GM18873 (cell line): ENCODE measurements at regions not wholly inside any gene's neighbourhood (a gene's known extent, or its start where the extent isn't known, plus 50 kb on each side); places are given as distances from the start of the nearest gene placed in this dataset.

Experiments used
- ATAC-seq: cut with Tn5 transposase; IDR thresholded peaks from one replicate; pipeline ENCODE4 v1.9.1; 2021; ENCODE audit warnings: mild to moderate bottlenecking, moderate library complexity, moderate number of reproducible peaks; ENCODE audit not compliant: unreplicated experiment, low FRiP score

DNA sequence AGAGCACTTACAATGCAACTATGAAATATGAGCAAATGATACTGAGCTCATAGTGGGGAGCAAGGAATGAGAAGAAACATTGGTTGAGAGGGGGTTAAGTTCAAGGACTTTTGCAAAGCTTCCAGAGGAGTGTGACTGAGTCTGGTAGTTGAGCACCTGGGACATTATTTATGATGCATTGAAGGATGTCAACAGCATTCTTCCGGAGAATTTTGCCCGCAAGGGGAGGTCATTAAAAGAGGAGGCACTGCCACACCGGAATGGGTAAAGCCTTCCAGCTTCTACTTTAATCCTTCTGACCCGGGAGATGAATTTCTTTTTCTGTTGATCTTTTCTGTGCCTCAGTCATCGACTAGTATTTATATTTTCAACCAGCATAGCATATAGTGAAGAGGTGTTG, 208.4 kb upstream of the CAMK1G start:
- ATAC-seq: no peak

DNA sequence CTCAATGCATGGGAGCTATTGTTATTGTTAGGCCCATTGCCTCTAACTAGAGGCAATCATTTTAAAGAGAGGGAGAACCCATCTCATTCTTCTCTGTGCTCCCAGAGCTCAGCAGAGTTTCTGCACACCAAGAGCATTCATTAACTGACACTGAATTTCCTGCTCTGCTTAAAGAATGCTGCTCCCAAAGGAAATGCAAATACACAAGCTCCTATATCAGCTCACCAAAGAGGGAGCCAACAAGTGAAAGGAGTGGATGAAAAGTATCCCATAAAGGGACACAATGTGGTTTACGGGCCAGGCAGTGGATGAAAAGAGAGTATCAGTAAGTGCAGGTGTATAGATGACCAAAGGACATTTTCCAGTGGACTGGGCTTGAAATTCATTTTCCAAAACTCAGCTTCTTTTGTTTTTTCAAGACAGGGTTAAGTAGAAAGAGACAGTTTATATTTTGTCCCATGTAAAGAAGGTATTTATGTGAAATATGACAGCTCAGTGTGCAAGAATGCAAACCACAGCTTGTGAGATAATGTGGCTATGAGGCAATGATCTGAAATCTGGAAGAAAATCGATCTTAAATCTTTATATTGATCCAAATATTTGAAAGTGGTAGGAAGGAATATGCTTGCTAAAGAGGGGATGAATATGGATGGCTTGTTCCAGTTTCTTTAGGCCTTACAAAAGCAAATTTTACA, 207.7 kb upstream of the CAMK1G start:
- no peak for ATAC-seq

DNA sequence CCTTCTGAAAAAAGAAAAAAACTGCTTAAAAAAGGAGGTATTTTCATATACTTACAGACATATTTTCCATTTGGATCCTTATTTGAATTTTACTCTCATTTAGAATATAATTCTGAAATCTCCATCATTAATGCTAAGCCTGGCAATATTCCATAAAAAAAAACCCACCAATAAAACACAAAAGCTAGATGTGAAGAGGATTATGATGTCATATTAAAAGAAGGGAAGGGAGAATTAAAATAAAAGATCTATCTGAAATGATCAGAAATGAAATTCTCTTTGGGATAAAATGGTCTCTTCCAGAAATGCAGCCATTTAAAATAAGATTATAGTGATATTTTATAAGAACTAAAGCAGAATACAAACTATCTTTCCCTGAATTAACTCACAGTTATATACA, 206.7 kb upstream of the CAMK1G start:
- no peak for ATAC-seq

DNA sequence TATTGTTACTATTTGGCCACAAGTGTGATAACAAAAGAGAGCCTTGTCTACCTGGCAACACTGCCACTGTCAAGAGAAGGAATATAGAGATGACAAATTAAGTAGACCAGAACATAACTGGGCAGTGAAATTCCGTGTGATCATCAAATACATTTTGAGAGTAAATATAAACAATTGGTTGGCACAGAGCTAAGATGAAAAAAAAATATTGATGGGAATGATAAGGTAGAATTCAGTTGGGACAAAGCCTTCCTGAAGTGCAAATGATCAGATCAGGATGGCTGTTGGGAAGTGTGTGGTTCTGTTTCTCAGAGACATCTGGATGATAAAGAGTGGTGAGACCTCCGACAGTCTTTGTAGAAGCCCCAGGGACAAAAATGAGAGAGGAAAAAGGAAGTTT, 205.5 kb upstream of the CAMK1G start:
- ATAC-seq: no peak

DNA sequence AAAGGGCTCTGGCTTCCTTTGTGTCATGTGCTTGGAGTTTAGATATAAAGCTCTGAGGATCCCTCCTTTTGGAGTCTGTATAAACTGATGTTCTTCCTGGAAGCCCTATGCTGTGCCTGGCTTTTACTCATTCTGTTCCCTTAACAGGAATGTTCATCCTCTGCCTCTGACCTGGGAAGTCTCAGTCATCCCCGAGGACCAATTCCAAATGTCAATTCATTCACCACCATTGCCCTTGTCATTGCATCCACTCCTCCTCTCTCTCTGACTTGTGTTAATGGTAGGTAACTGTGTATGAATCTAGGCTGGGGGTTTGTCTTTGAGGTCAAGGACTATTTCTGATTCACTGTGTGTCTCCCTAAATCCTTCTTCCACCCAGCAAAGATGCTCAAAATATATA, 204.2 kb upstream of the CAMK1G start:
- no peak for ATAC-seq

DNA sequence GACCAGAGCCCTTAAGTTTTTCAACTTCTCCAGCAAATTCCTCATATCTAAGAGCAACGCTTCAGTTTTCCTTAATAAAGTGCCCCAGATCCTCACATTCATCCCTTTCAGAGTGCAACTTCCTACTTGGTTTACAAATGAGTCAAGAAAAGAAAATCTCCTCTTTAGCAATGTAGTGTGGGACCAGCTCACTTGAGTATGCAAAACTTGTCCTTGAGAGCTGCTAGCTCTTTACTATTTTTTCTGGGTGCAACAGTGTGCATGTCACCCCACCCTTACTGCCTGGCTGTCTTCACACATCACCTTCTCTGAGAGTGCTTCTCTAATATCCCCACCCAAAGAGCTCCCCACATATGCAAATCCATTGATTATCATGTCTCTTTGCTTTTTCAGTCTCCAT, 203.1 kb upstream of the CAMK1G start:
- ATAC-seq: no peak

DNA sequence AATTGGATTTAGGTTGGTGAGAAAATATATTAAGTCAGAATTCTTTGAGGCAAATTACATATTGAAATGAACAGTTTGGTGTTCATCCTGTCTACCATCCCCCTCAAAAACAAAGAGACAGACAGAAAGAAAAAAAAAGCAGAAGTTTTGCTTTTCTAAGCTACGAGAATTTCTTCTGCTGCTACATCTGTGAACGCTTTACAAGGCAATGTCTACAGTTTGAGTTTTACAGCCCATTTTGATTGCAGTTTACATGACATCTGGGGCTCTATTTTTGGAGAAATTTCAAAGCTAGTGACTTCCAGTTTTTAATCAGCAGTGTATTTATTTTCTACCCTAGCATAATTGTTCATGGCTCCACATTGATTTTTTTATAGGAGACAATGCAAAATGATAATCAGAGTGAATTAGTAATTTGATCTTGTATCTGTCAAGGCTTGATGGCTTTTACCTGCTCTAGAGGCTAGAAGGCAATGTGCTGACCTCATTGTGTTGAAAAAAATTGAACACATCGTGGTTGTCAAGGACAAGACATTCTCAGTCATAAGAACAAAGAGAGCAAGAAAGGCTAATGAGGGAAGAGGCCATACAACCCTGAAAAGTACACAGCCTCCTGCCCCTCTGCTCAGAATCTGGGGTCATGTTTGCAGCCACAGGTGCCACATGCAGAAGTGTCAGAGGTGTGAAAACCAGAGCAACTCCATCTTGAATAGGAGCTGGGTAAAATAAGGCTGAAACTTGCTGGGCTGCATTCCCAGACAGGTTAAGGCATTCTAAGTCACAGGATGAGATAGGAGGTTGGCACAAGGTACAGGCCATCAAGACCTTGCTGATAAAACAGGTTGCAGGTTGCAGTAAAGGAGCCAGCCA, 201.0 kb upstream of the CAMK1G start:
- no peak for ATAC-seq

DNA sequence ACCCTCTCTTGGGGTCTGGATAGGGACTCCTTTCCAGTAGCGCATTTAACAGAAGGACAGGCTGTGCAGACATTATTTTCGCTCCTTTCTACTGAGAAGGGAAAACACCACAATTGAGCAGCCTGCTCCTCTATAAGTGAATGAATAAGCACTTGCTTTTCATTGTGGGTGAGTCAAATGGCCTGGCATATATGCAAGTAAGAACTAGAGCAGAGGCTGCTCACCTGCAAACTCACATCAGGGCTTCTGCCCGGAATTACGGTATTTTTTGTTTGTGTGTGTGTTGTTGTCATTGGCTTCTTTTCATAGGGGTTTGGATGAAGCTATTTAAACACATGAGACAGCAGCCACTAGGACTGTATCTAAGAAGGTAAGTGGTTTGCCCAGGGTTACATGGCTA, 200.1 kb upstream of the CAMK1G start:
- ATAC-seq: no peak

DNA sequence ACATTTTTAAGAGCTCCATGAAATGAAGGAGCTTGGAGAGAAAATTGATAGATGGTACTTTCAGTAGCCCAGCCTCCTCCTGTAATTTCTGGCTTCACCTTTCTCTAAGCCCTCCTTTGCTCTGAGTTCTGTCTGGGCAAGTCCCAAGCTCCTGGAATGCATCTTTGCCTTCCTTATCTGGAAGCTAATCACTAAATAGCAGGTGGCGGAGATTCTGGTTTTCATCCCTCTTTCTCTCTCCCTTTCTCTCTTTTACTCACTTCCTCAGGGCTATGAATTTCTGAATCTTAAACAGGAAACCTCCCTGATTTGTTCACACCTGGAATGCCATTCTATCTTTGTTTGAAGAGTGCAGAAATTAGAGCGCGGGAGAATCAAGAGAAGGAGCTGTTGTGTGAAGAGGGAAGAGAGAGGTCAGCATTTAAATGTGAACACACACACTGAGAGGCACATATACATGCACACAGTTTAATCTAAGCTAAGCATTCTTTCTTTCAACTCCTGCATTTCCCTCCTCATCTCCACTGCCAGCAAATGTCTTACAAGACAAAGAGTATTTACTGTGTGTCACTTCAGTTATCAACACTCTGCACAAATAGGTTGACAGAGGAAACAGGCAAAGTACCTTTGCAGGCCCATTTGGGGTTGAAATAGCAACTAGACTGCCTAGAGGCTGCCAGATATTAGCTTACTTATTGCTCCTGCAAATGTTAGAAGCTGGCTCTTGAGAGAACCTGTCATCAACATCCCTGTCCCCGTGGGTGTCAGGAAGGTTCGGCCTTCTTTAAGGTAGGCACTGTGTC, 199.4 kb upstream of the CAMK1G start:
- no peak for ATAC-seq

DNA sequence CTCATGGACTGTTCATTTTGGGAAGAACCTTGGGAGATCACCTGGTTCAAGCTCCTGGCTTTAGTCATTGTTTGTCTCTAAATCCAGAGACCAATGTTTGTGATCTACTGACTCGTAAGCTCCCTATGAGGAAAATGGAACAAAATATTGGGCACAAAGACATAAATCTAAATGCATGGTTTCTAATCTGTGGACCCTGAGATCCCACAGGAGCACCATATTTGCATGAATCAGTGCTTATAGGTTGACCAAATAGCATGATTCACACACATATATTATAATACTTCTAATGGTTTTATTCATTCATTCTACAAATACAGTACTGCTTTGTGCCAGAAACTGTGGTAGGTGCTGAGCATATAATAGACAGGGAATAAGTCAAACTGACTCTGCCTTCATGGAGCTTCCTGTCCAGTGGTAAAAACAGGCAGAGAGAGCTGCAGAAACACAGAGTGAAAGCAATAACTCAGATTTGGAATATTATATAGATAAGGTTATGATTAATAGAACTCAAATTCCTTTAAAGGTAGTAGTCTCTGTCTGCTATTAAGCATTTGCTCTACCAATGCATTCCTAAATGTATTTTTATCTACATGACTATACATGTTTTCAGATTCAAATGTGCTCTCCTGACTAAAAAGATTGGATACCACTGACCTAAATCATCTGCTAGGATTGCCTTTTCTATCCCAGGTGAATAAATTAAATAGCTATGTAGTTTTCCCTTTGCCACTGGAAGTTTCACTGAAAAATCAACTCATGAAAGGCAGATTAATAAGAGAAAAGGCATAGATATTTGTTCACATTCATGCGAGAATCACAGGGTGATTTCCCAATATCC, 198.6 kb upstream of the CAMK1G start:
- no peak for ATAC-seq

DNA sequence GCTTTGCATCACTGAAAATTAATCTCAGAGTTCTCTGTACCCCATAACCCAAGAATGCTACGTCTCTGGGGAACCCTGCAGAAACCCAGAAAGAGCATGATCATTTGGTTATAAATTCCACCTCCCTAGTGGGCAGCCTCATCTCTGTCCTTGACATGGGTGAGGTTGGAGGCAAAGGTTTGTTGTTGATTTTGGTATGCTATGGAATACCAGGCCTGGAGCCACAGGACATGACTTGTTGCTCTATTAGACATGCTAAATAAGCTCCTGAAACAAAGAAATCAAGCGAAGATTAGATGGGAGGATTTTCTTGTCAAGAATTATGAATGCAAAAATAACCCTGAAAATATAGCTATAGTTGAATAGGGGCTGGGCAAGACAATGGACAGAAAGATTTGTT, 197.4 kb upstream of the CAMK1G start:
- ATAC-seq: no peak

DNA sequence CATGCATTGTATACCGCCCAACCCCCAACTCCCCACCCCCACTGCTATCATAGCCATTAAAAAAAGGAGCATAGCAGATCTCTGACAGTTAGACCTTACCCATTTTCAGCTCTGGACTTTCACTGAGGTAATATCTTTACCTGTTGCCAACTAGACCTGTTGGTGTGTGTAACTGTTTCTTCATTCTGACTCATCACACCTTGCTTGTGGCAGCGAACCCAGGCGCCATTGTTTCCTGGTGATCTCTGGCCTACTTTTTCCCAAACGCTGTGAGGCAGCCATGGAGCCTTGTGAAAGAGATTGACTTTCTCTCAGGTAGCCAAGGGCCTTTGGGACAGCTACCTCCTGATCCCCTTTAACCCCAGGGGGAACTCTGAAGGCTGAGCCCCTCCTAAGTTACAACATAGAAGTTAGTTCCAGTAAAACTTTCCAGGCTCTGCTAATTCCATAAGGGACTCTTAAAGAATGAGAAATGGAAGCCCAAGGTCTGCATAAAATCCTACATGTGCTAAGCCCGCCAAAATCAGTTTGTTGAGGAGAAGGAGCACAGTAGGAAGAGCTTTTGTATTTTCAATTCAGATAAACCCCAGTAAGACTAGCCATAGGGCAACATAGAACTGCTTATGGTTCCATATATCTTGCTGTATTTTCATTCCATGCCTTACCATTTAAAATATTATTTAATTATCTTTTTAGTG, 196.1 kb upstream of the CAMK1G start:
- no peak for ATAC-seq

DNA sequence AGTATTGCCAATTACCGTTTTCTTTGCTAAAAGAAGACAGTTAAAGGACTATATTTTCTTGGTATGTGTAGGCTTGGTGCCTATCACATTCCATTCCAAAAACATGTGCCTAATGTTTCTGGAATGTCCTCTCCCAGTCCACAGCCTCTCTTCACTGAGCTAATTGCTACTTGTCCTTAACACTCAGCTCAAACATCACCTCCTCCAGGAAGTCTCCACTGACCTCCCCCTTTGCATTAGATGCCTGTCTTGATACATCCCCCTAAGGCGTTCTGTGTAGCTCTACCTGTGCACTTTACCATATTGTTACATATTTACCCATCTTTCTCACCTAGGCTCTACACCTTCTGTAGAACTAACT, 195.6 kb upstream of the CAMK1G start:
- no peak for ATAC-seq

DNA sequence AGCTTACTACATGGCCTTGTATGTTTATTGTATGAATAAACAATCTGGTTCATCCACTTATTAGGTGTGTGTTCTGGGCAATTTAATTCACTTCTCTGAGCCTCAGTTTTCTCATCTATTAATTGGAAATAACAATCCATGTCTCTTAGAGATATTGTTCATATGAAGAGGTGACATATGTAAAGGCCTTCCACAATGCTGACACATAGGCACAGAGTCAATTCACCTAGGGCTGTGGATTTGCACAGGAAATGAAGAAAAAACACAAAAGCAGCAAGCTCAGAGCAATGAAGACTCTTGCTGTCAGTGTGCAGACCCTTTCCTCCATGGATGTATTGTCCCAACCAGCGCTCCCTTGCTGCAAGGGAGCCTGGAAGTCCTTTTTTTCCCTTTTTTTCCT, 195.2 kb upstream of the CAMK1G start:
- ATAC-seq: no peak

DNA sequence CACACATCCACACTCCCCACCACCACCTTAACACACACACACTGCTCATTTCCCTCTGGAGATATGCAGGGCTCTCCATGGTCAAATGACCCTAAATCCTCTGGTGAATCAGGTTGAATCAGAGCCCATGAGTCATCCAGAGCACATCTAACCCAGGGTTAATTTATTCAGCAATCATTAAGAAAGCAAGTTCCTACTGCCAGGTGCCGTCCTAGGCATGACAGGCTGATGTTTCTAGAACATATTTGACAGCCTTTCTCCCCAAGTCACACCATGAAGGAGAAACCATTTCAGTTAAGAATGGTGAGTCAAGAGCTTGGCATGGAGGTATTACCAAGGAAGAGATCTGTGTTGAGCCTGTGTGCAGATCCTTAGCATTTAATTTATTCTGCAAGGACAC, 194.3 kb upstream of the CAMK1G start:
- ATAC-seq: no peak

DNA sequence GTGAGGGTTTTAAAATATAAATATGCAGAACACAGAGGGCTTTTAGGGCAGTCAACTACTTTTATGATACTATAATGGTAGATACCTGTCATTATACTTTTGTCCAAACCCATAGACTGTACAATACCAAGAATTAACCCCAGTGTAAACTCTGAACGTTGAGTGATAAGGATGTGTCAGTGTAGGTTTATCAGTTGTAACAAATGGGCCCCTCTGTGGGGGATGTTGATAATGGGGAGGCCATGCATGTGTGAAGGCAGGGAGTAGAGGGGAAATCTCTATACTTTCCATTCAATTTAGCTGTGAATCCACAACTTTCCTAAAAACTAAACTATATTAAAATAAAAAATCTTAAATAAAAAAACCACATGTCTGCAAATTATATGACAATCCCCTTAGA, 193.5 kb upstream of the CAMK1G start:
- no peak for ATAC-seq

DNA sequence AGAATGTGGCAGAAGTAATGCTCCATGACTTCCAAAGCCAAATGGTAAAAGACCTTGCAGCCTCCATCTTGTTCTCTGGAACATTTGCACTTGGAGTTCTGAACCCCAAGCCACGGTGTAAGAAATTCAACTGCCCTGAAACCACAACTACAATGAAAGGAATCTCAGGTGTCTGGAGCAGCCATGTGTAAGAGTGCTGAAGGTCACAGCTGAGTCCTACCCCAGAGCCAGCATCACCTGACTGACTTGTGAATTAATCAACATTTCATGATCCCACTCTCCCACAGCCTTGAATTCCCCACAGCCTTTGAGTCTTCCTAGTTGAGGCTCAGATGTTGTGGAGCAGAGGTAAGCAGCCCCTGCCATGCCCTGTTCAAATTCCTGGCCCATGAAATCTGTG, 192.8 kb upstream of the CAMK1G start:
- no peak for ATAC-seq

DNA sequence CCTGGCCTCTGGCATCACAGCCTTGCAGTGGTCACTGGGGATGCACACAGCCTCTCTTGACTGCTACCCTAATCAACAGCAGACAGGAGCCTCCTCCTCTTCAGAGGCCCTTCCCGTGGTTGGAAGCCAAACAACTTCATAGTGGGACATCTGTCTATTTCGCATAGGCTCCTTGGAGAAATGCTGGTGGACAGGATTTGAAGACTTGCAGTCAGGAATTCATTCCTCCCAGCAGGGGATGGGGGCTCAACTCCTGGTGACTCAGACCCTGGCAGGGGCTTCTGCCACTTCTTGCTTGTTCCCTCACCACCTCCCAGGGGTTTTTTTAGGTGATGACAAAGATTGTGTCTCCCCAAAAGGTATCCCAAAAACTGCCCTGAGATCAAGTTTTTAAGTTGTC, 191.7 kb upstream of the CAMK1G start:
- no peak for ATAC-seq

DNA sequence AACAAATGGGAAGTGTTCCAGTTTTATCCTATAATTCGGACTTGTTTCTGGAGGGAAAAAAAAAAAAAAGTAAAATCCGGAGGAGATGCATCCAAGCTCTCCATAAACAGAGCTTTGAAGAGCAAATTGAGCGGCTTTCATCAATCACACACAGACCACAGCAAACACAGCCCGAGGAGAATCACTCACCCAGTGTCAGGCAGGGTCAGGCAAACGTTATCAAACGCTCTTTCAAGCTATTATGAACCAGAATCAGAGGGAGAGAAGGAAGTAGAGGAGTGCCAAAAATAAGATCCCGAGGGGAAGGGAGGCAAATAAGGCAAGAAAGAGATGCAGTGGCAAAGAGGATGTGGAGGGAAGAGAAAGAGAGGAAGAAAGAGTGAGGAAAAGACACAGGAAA, 188.3 kb upstream of the CAMK1G start:
- no peak for ATAC-seq

DNA sequence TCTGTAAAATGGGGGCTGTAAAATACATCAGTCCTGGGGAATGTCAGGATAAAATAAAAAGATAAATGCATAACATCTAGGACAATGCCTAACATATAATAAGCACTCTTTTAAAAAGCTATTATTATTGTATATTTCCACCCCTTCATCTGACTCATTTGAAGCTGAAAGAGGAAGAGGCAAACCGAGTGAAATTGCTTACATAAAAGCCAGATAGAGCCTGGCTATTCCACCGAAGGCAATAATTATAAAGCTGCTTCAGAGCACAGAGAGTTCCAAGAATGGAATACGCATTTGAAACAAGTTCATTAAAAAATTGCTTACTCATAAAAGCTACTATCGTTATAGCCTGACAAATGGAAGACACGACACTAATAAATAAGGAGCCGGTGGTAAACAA, 186.1 kb upstream of the CAMK1G start:
- no peak for ATAC-seq
